GM21576 (cell line): ENCODE measurements at regions not wholly inside any gene's neighbourhood (a gene's known extent, or its start where the extent isn't known, plus 50 kb on each side); places are given as distances from the start of the nearest gene placed in this dataset.
"Not testable (repeated sequence)": the region's sequence is repeated elsewhere in the genome, so short reads cannot be mapped to it uniquely, and the experiment has no call there.

ENCODE experiments used
- ATAC-seq: cut with Tn5 transposase; IDR thresholded peaks from one replicate; pipeline ENCODE4 v1.9.1; 2021; ENCODE audit warnings: mild to moderate bottlenecking, moderate library complexity; ENCODE audit not compliant: unreplicated experiment

- no peak for ATAC-seq
Measured at GRCh38 chr22:22122348-22123117, 122.1 kb upstream of the VPREB1 start.

GRCh38 chr22:22121445-22121844 is 123.1 kb upstream of the VPREB1 start:
- no peak for ATAC-seq

GRCh38 chr22:22120160-22120559 is 124.4 kb upstream of the VPREB1 start:
- no peak for ATAC-seq

- ATAC-seq: no peak
Measured at GRCh38 chr22:22118987-22119386, 125.6 kb upstream of the VPREB1 start.

GRCh38 chr22:22117864-22118544 is 126.6 kb upstream of the VPREB1 start:
- ATAC-seq: not testable (repeated sequence)

GRCh38 chr22:22116997-22117770 is 127.4 kb upstream of the VPREB1 start:
- ATAC-seq: not testable (repeated sequence)

GRCh38 chr22:22113701-22114100 is 130.9 kb upstream of the VPREB1 start:
- ATAC-seq: no peak

GRCh38 chr22:22112533-22113294 is 130.1 kb upstream of the TOP3B start:
- ATAC-seq: no peak

- no peak for ATAC-seq
Measured at GRCh38 chr22:22111983-22112382, 129.4 kb upstream of the TOP3B start.

GRCh38 chr22:22111267-22111751 is 128.7 kb upstream of the TOP3B start:
- peak; percentile 58 for ATAC-seq

GRCh38 chr22:22110548-22111266 is 128.1 kb upstream of the TOP3B start:
- peak; percentile 87 for ATAC-seq

- ATAC-seq: no peak
Measured at GRCh38 chr22:22109693-22110466, 127.3 kb upstream of the TOP3B start.

GRCh38 chr22:22106855-22107254 is 124.3 kb upstream of the TOP3B start:
- no peak for ATAC-seq

- ATAC-seq: no peak
Measured at GRCh38 chr22:22105364-22105763, 122.8 kb upstream of the TOP3B start.

GRCh38 chr22:22103078-22103875 is 120.7 kb upstream of the TOP3B start:
- no peak for ATAC-seq

GRCh38 chr22:22099833-22100812 is 117.5 kb upstream of the TOP3B start:
- no peak for ATAC-seq

GRCh38 chr22:22099194-22099486 is 116.6 kb upstream of the TOP3B start:
- peak; percentile 68 for ATAC-seq
